Effector CD4-positive, alpha-beta T cell (primary cell): ENCODE measurements at regions not wholly inside any gene's neighbourhood (a gene's known extent, or its start where the extent isn't known, plus 50 kb on each side); places are given as distances from the start of the nearest gene placed in this dataset.
"Not testable (repeated sequence)": the region's sequence is repeated elsewhere in the genome, so short reads cannot be mapped to it uniquely, and the experiment has no call there.

ENCODE experiments used
- DNase-seq: peaks from one replicate; pipeline ENCODE4 v3.0.0-alpha.2; 2020

GRCh38 chr17:36849020-36849419 lies 88.3 kb upstream of the LHX1 start:
- DNase-seq = not testable (repeated sequence)

GRCh38 chr17:36849871-36850348 lies 87.4 kb upstream of the LHX1 start:
- no peak for DNase-seq

GRCh38 chr17:36850790-36851189 lies 86.5 kb upstream of the LHX1 start:
- DNase-seq = no peak

DNA sequence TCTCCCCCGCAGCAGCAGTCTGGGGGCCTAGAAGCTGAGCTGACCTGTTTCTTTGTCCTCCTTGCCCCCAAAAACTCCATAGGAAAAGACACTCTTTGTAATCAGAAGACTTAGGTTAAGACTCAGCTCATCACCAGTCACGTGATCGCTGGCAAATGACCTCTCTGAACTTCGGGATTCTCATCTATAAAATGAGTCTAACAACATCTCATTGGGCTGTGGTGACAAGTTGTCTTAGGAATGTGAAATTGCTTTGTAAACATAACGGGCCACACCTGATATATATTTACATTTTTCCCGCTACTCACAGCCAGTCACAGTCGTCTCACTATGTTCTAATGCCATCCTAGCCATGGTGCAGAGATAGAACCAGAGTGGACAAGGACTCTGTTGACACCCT lies 86.0 kb upstream of the LHX1 start:
- DNase-seq = no peak

- DNase-seq = not testable (repeated sequence)
These were observed 84.8 kb upstream of the LHX1 start for GRCh38 chr17:36852478-36852877.

GRCh38 chr17:36854982-36855381 lies 82.3 kb upstream of the LHX1 start:
- no peak for DNase-seq

GRCh38 chr17:36855459-36855858 lies 81.8 kb upstream of the LHX1 start:
- DNase-seq = no peak

DNA sequence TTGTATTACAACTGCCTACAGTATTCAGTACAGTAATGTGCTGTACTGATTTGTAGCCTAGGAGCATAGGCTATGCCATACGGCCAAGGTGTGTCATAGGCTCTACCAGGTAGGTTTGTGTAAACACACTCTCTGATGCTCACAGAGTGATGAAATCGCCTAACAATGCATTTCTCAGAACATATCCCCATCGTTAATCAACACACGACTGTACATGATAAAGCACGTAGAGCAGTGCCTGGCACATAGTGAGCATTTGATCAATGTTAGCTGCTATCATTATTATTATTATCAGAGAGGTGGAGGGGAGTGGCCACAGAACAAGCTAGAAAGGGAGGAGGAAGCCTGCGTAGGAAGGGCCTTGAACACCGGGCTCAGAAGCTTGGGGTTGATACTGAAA lies 81.1 kb upstream of the LHX1 start:
- DNase-seq = no peak

- no peak for DNase-seq
These were observed 80.3 kb upstream of the LHX1 start for GRCh38 chr17:36856903-36857381.

- DNase-seq = no peak
These were observed 79.6 kb upstream of the LHX1 start for GRCh38 chr17:36857698-36858097.

GRCh38 chr17:36858119-36859002 lies 78.9 kb upstream of the LHX1 start:
- no peak for DNase-seq

DNA sequence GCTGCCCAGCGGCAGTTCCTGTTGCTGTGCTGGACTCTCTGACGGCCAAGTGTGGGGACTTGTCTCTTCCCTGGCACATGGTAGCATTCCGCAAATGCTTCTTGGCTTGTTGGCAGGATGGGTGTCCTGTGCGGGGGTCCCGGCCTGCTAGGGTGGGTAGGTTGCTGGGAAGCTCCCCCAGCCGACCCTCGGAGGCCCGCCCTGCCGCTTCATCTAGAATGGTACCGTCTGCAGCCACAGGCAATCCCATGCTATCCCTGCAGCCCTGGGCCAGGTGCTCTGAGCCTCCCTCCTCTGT lies 78.3 kb upstream of the LHX1 start:
- no peak for DNase-seq

DNA sequence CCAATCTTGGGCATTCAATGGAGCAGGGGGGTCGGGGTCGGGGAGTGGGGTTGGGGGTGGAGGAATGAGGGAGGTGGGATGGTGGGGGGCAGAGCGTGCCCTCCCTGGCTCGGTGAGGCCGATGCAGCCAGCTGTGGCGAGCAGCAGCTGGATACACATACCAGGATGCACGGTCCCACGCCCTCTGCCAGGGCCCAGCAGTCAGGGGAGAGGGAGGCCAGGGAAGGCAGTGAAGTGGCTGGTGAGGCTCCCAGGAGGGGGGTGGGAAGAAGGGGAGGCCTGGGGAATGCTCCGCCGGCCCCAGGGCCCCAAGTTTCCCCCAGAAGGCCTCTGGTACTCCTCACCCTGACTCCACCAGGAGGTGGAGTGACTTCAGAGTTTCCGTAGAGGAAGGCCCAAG lies 77.6 kb upstream of the LHX1 start:
- no peak for DNase-seq

DNA sequence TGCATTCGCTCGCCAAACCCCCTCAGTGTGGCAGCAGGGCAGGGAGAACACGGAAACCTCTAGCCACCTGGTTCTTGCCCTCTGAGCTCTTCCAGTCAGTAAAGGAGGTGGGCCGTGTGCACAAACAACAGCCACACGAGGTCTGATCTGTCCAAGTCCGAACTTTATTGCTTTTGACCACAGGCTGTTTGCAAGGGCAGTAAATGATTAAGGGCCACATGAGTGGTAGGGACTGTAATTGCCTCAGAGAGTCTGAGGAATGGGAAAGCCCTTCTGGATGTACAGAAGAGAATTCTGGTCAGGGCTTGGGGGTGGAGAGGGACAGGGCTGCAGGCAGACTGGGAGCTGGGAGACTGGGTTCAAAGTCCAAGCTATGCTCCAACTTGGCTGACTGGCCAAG lies 75.7 kb upstream of the LHX1 start:
- no peak for DNase-seq

- DNase-seq = no peak
These were observed 75.0 kb upstream of the LHX1 start for GRCh38 chr17:36862116-36862920.

DNA sequence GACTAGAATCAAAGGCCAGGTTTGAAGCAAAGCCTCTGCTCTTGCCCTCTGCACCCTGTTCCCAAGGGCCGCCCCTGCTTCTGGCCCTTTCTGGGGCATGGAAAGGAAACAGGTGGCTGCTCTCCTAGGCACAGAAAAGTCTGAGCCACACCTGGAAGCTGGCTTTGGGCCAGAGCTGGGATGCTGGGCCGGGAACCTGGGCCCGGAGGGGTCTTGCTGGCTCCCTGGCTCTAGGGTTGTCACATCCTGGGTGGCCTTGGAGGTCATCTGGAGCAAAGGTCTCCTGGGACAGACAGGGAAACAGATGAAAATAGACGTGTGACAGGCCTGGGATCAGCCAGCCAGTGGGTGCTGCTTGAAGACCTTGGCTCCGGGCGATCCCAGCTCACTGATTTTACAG lies 74.1 kb upstream of the LHX1 start:
- no peak for DNase-seq

DNA sequence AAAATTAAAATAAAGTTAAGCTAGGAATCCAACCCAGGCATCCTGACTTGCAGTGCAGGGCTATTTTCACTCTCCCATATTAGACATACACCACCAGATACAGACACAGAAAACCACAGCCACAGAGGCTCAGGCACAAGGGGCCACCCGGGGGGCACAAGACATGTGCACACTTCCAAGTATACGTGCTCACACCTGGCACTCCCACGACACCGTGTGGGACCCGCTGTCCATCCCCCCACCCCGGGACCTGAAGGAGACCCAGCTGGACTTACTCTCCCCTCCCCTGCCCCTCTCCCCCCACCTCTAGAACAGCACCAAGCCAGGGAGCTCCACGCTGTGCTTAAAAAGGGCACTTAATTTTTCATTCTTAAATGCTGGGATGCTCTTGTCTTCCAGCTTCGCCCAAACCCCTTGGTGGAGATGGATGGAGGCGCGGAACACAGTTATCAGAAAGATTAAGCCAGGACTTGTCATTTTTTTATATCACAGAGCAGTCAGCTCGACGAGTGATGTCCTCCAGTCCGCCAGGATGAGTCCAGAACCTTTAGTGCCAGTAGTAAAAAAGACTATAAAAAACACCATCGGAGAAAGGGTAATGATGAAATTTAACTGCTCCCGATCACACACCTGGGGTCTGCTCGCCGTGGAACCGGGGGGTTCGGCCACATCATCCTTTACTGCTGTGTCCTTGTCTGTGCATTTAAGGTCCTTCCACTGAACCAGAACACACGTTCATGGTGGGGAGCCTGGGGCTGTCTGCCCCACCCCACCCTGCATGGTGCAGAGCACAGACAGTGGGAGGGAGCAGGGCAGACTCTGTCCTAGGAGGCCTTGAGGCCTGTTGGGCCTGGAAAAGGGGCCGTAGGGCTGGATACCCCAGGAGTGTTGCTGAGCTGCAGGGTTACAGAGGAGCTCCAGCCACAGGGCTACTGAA lies 73.3 kb upstream of the LHX1 start:
- DNase-seq = no peak

DNA sequence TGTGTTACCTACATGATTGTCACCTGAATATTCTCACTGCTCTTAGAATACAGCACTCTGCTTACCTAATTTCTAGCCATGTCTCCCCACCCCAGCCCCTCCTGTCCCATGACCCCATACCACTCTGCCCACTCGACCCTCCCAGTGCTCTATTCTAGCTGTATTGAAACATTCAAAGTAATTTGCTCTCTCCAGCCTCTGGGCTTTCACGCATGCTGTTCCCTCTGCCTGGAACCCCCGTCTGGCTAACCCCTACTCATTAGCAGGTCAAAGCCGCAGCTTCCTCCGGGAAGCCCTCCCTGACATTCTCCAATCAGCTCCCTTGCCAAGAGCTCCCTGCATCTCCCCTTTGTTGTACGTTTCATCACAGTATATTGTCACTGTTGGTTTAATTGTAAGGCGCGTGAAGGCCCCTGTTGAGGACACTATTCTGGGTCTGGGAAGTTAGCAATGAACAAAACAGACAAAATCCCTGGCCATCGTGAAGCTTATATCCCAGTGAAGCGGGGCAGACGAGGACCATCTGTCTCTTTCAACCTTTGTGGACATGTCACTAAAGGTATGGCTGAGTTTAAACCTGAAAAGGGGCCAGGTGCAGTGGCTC lies 72.3 kb upstream of the LHX1 start:
- no peak for DNase-seq

DNA sequence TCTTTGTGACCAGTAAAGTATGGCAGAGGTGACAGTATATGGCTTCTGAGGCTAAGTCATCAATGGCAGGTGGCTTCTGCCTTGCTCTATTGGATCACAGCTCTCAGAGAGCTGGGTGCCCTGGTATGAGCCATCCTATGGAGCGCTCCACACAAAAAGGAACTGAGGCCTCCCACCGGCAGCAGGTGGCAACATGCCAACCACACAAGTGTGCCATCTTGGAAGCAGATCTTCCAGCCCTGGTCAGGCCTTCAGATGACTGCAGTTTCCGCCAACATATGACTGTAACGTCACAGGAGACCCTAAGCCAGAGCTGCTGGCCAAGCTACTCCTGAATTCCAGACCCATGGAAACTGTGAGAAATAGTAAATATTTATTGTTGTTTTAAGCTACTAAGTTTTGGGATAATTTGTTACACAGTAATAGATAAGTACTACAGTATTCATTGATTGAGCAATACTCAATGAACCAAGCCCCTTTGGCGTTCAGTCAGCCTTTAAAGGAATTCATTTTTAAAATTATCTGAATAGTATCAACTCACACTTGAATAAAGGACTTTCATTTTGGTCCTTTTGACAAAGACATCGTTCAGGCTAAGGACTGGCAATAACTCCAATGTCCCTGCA lies 69.4 kb upstream of the LHX1 start:
- no peak for DNase-seq

- no peak for DNase-seq
These were observed 68.5 kb upstream of the LHX1 start for GRCh38 chr17:36868777-36869176.

GRCh38 chr17:36869441-36869840 lies 67.8 kb upstream of the LHX1 start:
- no peak for DNase-seq
